GM21723 (cell line): ENCODE measurements at regions not wholly inside any gene's neighbourhood (a gene's known extent, or its start where the extent isn't known, plus 50 kb on each side); places are given as distances from the start of the nearest gene placed in this dataset.
"Not testable (repeated sequence)": the region's sequence is repeated elsewhere in the genome, so short reads cannot be mapped to it uniquely, and the experiment has no call there.

Source experiments
- ATAC-seq: cut with Tn5 transposase; IDR thresholded peaks from one replicate; pipeline ENCODE4 v1.9.1; 2021; ENCODE audit warnings: mild to moderate bottlenecking, moderate library complexity; ENCODE audit not compliant: unreplicated experiment

- no peak for ATAC-seq
These were observed 1347.2 kb upstream of the NUDT12 start for GRCh38 chr5:104909803-104910202.

- no peak for ATAC-seq
These were observed 1342.0 kb upstream of the NUDT12 start for GRCh38 chr5:104904561-104904960.

- ATAC-seq = no peak
These were observed 1341.4 kb upstream of the NUDT12 start for GRCh38 chr5:104903941-104904340.

- no peak for ATAC-seq
These were observed 1329.0 kb upstream of the NUDT12 start for GRCh38 chr5:104891596-104891995.

- ATAC-seq = no peak
These were observed 1328.2 kb upstream of the NUDT12 start for GRCh38 chr5:104890767-104891166.

- ATAC-seq = no peak
These were observed 1296.8 kb upstream of the NUDT12 start for GRCh38 chr5:104859437-104859836.

GRCh38 chr5:104852099-104852498, 1289.5 kb upstream of the NUDT12 start:
- not testable (repeated sequence) for ATAC-seq

- no peak for ATAC-seq
These were observed 1283.0 kb upstream of the NUDT12 start for GRCh38 chr5:104845541-104845940.

- ATAC-seq = no peak
These were observed 1281.2 kb upstream of the NUDT12 start for GRCh38 chr5:104843822-104844221.

GRCh38 chr5:104840284-104840683, 1277.7 kb upstream of the NUDT12 start:
- ATAC-seq = no peak

GRCh38 chr5:104831515-104831914, 1268.9 kb upstream of the NUDT12 start:
- ATAC-seq = not testable (repeated sequence)

GRCh38 chr5:104821606-104822005, 1259.0 kb upstream of the NUDT12 start:
- ATAC-seq = no peak

- no peak for ATAC-seq
These were observed 1254.5 kb upstream of the NUDT12 start for GRCh38 chr5:104817127-104817526.

GRCh38 chr5:104815212-104815611, 1252.6 kb upstream of the NUDT12 start:
- ATAC-seq = no peak

- ATAC-seq = no peak
These were observed 1238.0 kb upstream of the NUDT12 start for GRCh38 chr5:104800440-104801048.

- no peak for ATAC-seq
These were observed 1231.1 kb upstream of the NUDT12 start for GRCh38 chr5:104793755-104794080.

GRCh38 chr5:104793031-104793754, 1230.6 kb upstream of the NUDT12 start:
- ATAC-seq = no peak

GRCh38 chr5:104789366-104789765, 1226.8 kb upstream of the NUDT12 start:
- no peak for ATAC-seq

GRCh38 chr5:104785097-104785496, 1222.5 kb upstream of the NUDT12 start:
- ATAC-seq = no peak

- ATAC-seq = no peak
These were observed 1211.8 kb upstream of the NUDT12 start for GRCh38 chr5:104774372-104774771.

GRCh38 chr5:104764197-104764596, 1201.6 kb upstream of the NUDT12 start:
- no peak for ATAC-seq

GRCh38 chr5:104763216-104763615, 1200.6 kb upstream of the NUDT12 start:
- no peak for ATAC-seq

- no peak for ATAC-seq
These were observed 1195.3 kb upstream of the NUDT12 start for GRCh38 chr5:104757915-104758314.
